Uterus (tissue), 2 donors: ENCODE measurements at regions not wholly inside any gene's neighbourhood (a gene's known extent, or its start where the extent isn't known, plus 50 kb on each side); places are given as distances from the start of the nearest gene placed in this dataset.

Experiments used
- POLR2A ChIP-seq, 2 donors: fragments of 450-650 bp; IDR thresholded peaks; one replicate each; pipeline ENCODE4 v1.6.1; 2016; ENCODE audit warnings: antibody characterized with exemption in 2 of 2, mild to moderate bottlenecking in 1 of 2, moderate library complexity in 1 of 2
- TF ChIP-seq, protein P1 (sequence below), 4 experiments: fragments of 200-600 bp in 2 of 4; fragments of 450-650 bp in 2 of 4; sonication (generic) in 2 of 4; IDR thresholded peaks; one replicate each; pipeline ENCODE4 v1.5.1; 2016 to 2019; ENCODE audit warnings: antibody characterized with exemption in 4 of 4, mild to moderate bottlenecking in 2 of 4, moderate library complexity in 1 of 4

DNA sequence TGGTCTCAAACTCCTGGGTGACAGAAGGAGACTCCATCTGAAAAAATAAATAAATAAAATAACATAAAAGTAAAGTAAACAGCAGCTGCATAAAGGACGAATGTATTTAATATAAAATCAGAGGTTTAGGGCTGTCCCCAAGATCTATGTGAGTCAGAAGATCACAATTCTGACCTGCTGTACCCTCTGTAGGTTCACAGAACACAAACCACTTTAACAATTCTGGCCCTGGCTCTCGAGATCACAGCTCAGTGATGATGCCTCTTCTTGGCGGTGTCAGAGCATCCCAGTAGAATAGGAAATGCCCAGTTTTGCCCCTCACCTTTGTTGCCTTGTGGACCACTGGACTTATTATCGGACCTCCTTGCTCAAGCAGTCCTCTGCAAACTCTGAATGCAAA, 380.9 kb downstream of the TLE1 start:
- TF ChIP-seq POLR2A (IDR thresholded peaks at IDR 0.05), result no peak
- TF ChIP-seq, protein P1, sequence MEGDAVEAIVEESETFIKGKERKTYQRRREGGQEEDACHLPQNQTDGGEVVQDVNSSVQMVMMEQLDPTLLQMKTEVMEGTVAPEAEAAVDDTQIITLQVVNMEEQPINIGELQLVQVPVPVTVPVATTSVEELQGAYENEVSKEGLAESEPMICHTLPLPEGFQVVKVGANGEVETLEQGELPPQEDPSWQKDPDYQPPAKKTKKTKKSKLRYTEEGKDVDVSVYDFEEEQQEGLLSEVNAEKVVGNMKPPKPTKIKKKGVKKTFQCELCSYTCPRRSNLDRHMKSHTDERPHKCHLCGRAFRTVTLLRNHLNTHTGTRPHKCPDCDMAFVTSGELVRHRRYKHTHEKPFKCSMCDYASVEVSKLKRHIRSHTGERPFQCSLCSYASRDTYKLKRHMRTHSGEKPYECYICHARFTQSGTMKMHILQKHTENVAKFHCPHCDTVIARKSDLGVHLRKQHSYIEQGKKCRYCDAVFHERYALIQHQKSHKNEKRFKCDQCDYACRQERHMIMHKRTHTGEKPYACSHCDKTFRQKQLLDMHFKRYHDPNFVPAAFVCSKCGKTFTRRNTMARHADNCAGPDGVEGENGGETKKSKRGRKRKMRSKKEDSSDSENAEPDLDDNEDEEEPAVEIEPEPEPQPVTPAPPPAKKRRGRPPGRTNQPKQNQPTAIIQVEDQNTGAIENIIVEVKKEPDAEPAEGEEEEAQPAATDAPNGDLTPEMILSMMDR (IDR thresholded peaks at IDR 0.05), result no peak
